HG02840 (cell line): ENCODE measurements at regions not wholly inside any gene's neighbourhood (a gene's known extent, or its start where the extent isn't known, plus 50 kb on each side); places are given as distances from the start of the nearest gene placed in this dataset.
"Not testable (repeated sequence)": the region's sequence is repeated elsewhere in the genome, so short reads cannot be mapped to it uniquely, and the experiment has no call there.

Experiments
- ATAC-seq: cut with Tn5 transposase; IDR thresholded peaks from one replicate; pipeline ENCODE4 v1.9.1; 2021; ENCODE audit warnings: mild to moderate bottlenecking, moderate library complexity, moderate number of reproducible peaks; ENCODE audit not compliant: unreplicated experiment, low FRiP score

GRCh38 chr1:87968197-87968955 is 639.7 kb downstream of the LMO4 start:
- no peak for ATAC-seq

- ATAC-seq, result no peak
These were observed 640.4 kb downstream of the LMO4 start for GRCh38 chr1:87969040-87969439.

GRCh38 chr1:87972811-87973210 is 644.1 kb downstream of the LMO4 start:
- ATAC-seq, result no peak

- no peak for ATAC-seq
These were observed 645.2 kb downstream of the LMO4 start for GRCh38 chr1:87973896-87974295.

- no peak for ATAC-seq
These were observed 647.6 kb downstream of the LMO4 start for GRCh38 chr1:87976316-87976715.

- ATAC-seq, result no peak
These were observed 648.5 kb downstream of the LMO4 start for GRCh38 chr1:87977145-87977544.

GRCh38 chr1:87979079-87979478 is 650.4 kb downstream of the LMO4 start:
- ATAC-seq, result no peak

GRCh38 chr1:87980494-87980893 is 651.8 kb downstream of the LMO4 start:
- ATAC-seq, result no peak

- no peak for ATAC-seq
These were observed 652.7 kb downstream of the LMO4 start for GRCh38 chr1:87981386-87981785.

- no peak for ATAC-seq
These were observed 653.1 kb downstream of the LMO4 start for GRCh38 chr1:87981810-87982209.

- no peak for ATAC-seq
These were observed 655.2 kb downstream of the LMO4 start for GRCh38 chr1:87983841-87984240.

- ATAC-seq, result no peak
These were observed 656.4 kb downstream of the LMO4 start for GRCh38 chr1:87985071-87985470.

GRCh38 chr1:87986130-87986866 is 657.6 kb downstream of the LMO4 start:
- no peak for ATAC-seq

- no peak for ATAC-seq
These were observed 660.7 kb downstream of the LMO4 start for GRCh38 chr1:87989346-87989745.

GRCh38 chr1:87992536-87992935 is 663.9 kb downstream of the LMO4 start:
- ATAC-seq, result not testable (repeated sequence)

GRCh38 chr1:87993051-87993450 is 664.4 kb downstream of the LMO4 start:
- no peak for ATAC-seq

GRCh38 chr1:87999852-88000251 is 671.2 kb downstream of the LMO4 start:
- no peak for ATAC-seq

- ATAC-seq, result no peak
These were observed 672.8 kb downstream of the LMO4 start for GRCh38 chr1:88001460-88001859.

GRCh38 chr1:88003255-88003654 is 674.6 kb downstream of the LMO4 start:
- no peak for ATAC-seq

GRCh38 chr1:88009916-88010315 is 674.2 kb upstream of the PKN2 start:
- no peak for ATAC-seq

- no peak for ATAC-seq
These were observed 670.6 kb upstream of the PKN2 start for GRCh38 chr1:88013485-88013884.

GRCh38 chr1:88014131-88014530 is 669.9 kb upstream of the PKN2 start:
- ATAC-seq, result no peak
